ENCODE measurements at regions not wholly inside any gene's neighbourhood (a gene's known extent, or its start where the extent isn't known, plus 50 kb on each side); places are given as distances from the start of the nearest gene placed in this dataset.

GRCh38 chr5:38105801-38106200, 152.6 kb upstream of the EGFLAM start:
- Histone ChIP-seq H3K4me1 (no peaks in the 10 kb centered on the region), H3K4me3 (replicated peaks in 1 of 3) (no peak overlapping the region), H3K36me3 (no peaks in the 10 kb centered on the region), H3K9me3 (no peaks in the 10 kb centered on the region), H3K27me3 (no peaks in the 10 kb centered on the region), H3K27ac (no peak overlapping the region)
- intact Hi-C loops (cut with DNase I) = no loop called here
- WGBS, 2 donors = 87 to 92% methylated on average over 4 of the region's 4 CpGs
- no peak for DNase-seq
- TF ChIP-seq, protein P1, sequence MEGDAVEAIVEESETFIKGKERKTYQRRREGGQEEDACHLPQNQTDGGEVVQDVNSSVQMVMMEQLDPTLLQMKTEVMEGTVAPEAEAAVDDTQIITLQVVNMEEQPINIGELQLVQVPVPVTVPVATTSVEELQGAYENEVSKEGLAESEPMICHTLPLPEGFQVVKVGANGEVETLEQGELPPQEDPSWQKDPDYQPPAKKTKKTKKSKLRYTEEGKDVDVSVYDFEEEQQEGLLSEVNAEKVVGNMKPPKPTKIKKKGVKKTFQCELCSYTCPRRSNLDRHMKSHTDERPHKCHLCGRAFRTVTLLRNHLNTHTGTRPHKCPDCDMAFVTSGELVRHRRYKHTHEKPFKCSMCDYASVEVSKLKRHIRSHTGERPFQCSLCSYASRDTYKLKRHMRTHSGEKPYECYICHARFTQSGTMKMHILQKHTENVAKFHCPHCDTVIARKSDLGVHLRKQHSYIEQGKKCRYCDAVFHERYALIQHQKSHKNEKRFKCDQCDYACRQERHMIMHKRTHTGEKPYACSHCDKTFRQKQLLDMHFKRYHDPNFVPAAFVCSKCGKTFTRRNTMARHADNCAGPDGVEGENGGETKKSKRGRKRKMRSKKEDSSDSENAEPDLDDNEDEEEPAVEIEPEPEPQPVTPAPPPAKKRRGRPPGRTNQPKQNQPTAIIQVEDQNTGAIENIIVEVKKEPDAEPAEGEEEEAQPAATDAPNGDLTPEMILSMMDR (IDR thresholded peaks at IDR 0.05) = no peak
- no peak for TF ChIP-seq POLR2A (IDR thresholded peaks at IDR 0.05)

DNA sequence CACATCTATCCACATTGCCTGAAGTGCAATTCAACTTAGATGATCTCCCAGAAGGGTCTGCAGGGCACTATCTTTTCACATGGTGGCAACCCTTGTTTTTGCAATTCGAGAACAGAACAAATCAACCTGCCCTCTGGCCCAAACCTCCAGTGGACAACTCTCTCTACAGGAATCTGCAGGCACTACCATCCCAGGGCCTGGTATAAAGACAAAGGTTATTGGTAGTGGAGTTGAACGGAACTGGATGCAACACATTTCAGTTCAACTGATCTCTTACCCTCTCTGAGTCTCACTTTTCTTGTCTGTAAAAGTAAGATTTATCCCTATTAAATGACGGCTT, 153.2 kb upstream of the EGFLAM start:
- intact Hi-C loops (cut with DNase I) = no loop called here
- WGBS, 2 donors = 72 to 85% methylated on average over 3 of the region's 3 CpGs
- Histone ChIP-seq H3K4me3 (replicated peaks in 1 of 3) (no peak overlapping the region), H3K36me3 (no peaks in the 10 kb centered on the region), H3K27me3 (no peaks in the 10 kb centered on the region), H3K4me1 (no peaks in the 10 kb centered on the region), H3K27ac (no peak overlapping the region), H3K9me3 (no peaks in the 10 kb centered on the region)
- no peak for DNase-seq
- TF ChIP-seq, protein P1 (IDR thresholded peaks at IDR 0.05) = no peak
- no peak for TF ChIP-seq POLR2A (IDR thresholded peaks at IDR 0.05)

DNA sequence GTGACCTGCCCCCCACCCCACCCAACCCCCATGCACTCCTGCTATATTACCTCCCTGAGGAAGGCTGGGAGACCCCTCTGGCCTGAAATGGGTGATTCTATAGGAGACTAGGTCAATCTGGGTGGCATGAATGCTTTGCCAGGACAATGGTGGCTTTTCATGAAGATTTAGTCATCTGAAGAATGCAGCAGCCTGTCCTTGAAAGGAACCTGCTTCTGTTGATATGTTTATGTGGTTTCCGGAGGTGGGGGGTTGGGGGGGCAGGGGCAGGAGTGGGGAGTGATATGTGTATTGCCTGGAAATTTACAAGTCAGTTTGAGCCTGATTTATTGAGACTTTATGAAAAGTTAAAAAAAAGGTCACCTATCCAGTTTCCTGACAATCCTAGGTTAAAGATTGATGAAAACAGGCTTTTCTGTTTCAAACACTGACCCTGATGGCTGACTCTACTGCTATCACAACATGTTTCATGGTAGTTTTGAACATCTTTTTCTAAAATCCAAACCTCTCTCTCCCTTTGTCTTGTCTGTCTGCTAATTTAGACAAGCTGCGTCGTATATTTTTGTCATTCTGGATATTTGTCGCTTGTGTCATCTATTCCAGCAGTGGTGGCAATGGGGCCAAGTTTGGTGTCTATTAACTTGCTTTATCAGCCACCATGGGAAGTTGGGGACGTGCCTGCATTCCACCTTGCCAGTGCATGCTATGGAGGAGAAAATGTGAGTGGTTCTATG, 153.7 kb upstream of the EGFLAM start:
- Histone ChIP-seq H3K4me1 (no peaks in the 10 kb centered on the region), H3K27ac (no peak overlapping the region), H3K4me3 (replicated peaks in 1 of 3) (no peak overlapping the region), H3K27me3 (no peaks in the 10 kb centered on the region), H3K36me3 (no peaks in the 10 kb centered on the region), H3K9me3 (no peaks in the 10 kb centered on the region)
- no peak for TF ChIP-seq POLR2A (IDR thresholded peaks at IDR 0.05)
- TF ChIP-seq, protein P1 (IDR thresholded peaks at IDR 0.05) = no peak
- WGBS, 2 donors = 57 to 60% methylated on average over 5 of the region's 5 CpGs
- intact Hi-C loops (cut with DNase I) = no loop called here
- DNase-seq = no peak

GRCh38 chr5:38101897-38102296, 156.5 kb upstream of the EGFLAM start:
- H3K4me1 ChIP-seq = no peaks in the 10 kb centered on the region
- intact Hi-C loops (cut with DNase I) = no loop called here
- H3K4me3 ChIP-seq (replicated peaks in 1 of 3) = no peak overlapping the region
- WGBS, 2 donors = 95 to 96% methylated on average over 10 of the region's 10 CpGs
- H3K27ac ChIP-seq = no peak overlapping the region
- H3K36me3 ChIP-seq = no peaks in the 10 kb centered on the region
- no peak for DNase-seq
- H3K9me3 ChIP-seq = no peaks in the 10 kb centered on the region
- TF ChIP-seq, protein P1 (IDR thresholded peaks at IDR 0.05) = no peak
- TF ChIP-seq POLR2A (IDR thresholded peaks at IDR 0.05) = no peak
- no peaks in the 10 kb centered on the region for H3K27me3 ChIP-seq

GRCh38 chr5:38099205-38100168, 158.9 kb upstream of the EGFLAM start:
- no peaks in the 10 kb centered on the region for H3K9me3 ChIP-seq
- intact Hi-C loops (cut with DNase I) = no loop called here
- H3K4me1 ChIP-seq = no peaks in the 10 kb centered on the region
- no peaks in the 10 kb centered on the region for H3K27me3 ChIP-seq
- TF ChIP-seq, protein P1 (IDR thresholded peaks at IDR 0.05) = no peak
- no peak for TF ChIP-seq POLR2A (IDR thresholded peaks at IDR 0.05)
- DNase-seq = no peak
- 87 to 88% methylated on average over 3 of the region's 3 CpGs for WGBS, 2 donors
- H3K36me3 ChIP-seq = no peaks in the 10 kb centered on the region
- no peak overlapping the region for H3K4me3 ChIP-seq (replicated peaks in 1 of 3)
- no peak overlapping the region for H3K27ac ChIP-seq

All from thyroid gland (tissue), 4 donors.